ENCODE measurements at regions not wholly inside any gene's neighbourhood (a gene's known extent, or its start where the extent isn't known, plus 50 kb on each side); places are given as distances from the start of the nearest gene placed in this dataset.

- no peak overlapping the region for H3K27ac Mint-ChIP-seq
- H3K27me3 Mint-ChIP-seq (ENCODE audit: insufficient read depth): no peaks in the 10 kb centered on the region
- H3K36me3 Mint-ChIP-seq (ENCODE audit: low read depth): no peaks in the 10 kb centered on the region
- H3K9me3 Mint-ChIP-seq: peaks cover 36% of the 10 kb centered on the region
- no peaks in the 10 kb centered on the region for H3K4me1 Mint-ChIP-seq (ENCODE audit: low read depth)
- TF ChIP-seq CTCF (IDR thresholded peaks at IDR 0.05): no peak
- no peak overlapping the region for H3K4me3 Mint-ChIP-seq
- no peak for DNase-seq
Measured at GRCh38 chr18:72201032-72201431, 343.1 kb downstream of the CBLN2 start.

GRCh38 chr18:72197591-72197990 is 346.6 kb downstream of the CBLN2 start:
- no peaks in the 10 kb centered on the region for H3K36me3 Mint-ChIP-seq (ENCODE audit: low read depth)
- no peak overlapping the region for H3K4me3 Mint-ChIP-seq
- H3K27ac Mint-ChIP-seq: no peak overlapping the region
- no peak for TF ChIP-seq CTCF (IDR thresholded peaks at IDR 0.05)
- H3K27me3 Mint-ChIP-seq (ENCODE audit: insufficient read depth): no peaks in the 10 kb centered on the region
- no peak for DNase-seq
- no peaks in the 10 kb centered on the region for H3K4me1 Mint-ChIP-seq (ENCODE audit: low read depth)
- peaks cover 41% of the 10 kb centered on the region for H3K9me3 Mint-ChIP-seq

- DNase-seq: no peak
- H3K36me3 Mint-ChIP-seq (ENCODE audit: low read depth): no peaks in the 10 kb centered on the region
- no peak for TF ChIP-seq CTCF (IDR thresholded peaks at IDR 0.05)
- H3K4me1 Mint-ChIP-seq (ENCODE audit: low read depth): no peaks in the 10 kb centered on the region
- no peak overlapping the region for H3K27ac Mint-ChIP-seq
- H3K4me3 Mint-ChIP-seq: no peak overlapping the region
- H3K9me3 Mint-ChIP-seq: peaks cover 28% of the 10 kb centered on the region
- no peaks in the 10 kb centered on the region for H3K27me3 Mint-ChIP-seq (ENCODE audit: insufficient read depth)
Measured at GRCh38 chr18:72194072-72194471, 350.1 kb downstream of the CBLN2 start.

GRCh38 chr18:72187956-72188355 is 356.2 kb downstream of the CBLN2 start:
- DNase-seq: no peak
- H3K27ac Mint-ChIP-seq: no peak overlapping the region
- H3K27me3 Mint-ChIP-seq (ENCODE audit: insufficient read depth): no peaks in the 10 kb centered on the region
- no peak overlapping the region for H3K4me3 Mint-ChIP-seq
- H3K9me3 Mint-ChIP-seq: peaks cover 32% of the 10 kb centered on the region
- peaks cover 4% of the 10 kb centered on the region; the same call in 1 of the 2 replicates for H3K36me3 Mint-ChIP-seq (ENCODE audit: low read depth)
- no peak for TF ChIP-seq CTCF (IDR thresholded peaks at IDR 0.05)
- H3K4me1 Mint-ChIP-seq (ENCODE audit: low read depth): no peaks in the 10 kb centered on the region

- Mint-ChIP-seq H3K4me1 (ENCODE audit: low read depth) (no peaks in the 10 kb centered on the region), H3K27me3 (ENCODE audit: insufficient read depth) (no peaks in the 10 kb centered on the region), H3K9me3 (peaks cover 45% of the 10 kb centered on the region), H3K4me3 (no peak overlapping the region), H3K27ac (no peak overlapping the region), H3K36me3 (ENCODE audit: low read depth) (peaks cover 4% of the 10 kb centered on the region; the same call in 1 of the 2 replicates)
- no peak for TF ChIP-seq CTCF (IDR thresholded peaks at IDR 0.05)
- no peak for DNase-seq
Measured at GRCh38 chr18:72181241-72181764, 362.8 kb downstream of the CBLN2 start.

- no peak overlapping the region for H3K4me3 Mint-ChIP-seq
- TF ChIP-seq CTCF (IDR thresholded peaks at IDR 0.05): no peak
- no peak overlapping the region for H3K27ac Mint-ChIP-seq
- H3K36me3 Mint-ChIP-seq (ENCODE audit: low read depth): peaks cover 7% of the 10 kb centered on the region; the same call in 1 of the 2 replicates
- H3K27me3 Mint-ChIP-seq (ENCODE audit: insufficient read depth): no peaks in the 10 kb centered on the region
- H3K4me1 Mint-ChIP-seq (ENCODE audit: low read depth): no peaks in the 10 kb centered on the region
- DNase-seq: no peak
- H3K9me3 Mint-ChIP-seq: peaks cover 51% of the 10 kb centered on the region
Measured at GRCh38 chr18:72180689-72181088, 363.5 kb downstream of the CBLN2 start.
